MG63 (cell line): ENCODE measurements at regions not wholly inside any gene's neighbourhood (a gene's known extent, or its start where the extent isn't known, plus 50 kb on each side); places are given as distances from the start of the nearest gene placed in this dataset.
A peak's percentile ranks its signal among the peaks of the same experiment; 100 is the strongest.

Source experiments
- DNase-seq: peaks from one replicate; pipeline ENCODE4 v3.0.0-alpha.2; 2020
- H3K27me3 ChIP-seq: fragments of 250-450 bp; sonication (Bioruptor Pico); 2 replicates; pipeline ENCODE4 v1.5.1; 2020; ENCODE audit warnings: mild to moderate bottlenecking, moderate library complexity
- H3K36me3 ChIP-seq: fragments of 250-450 bp; sonication (Bioruptor Pico); 2 replicates; pipeline ENCODE4 v1.5.1; 2020; ENCODE audit warnings: mild to moderate bottlenecking, moderate library complexity
- H3K4me3 ChIP-seq: fragments of 250-450 bp; sonication (Bioruptor Pico); 2 replicates; pipeline ENCODE4 v1.5.1; 2020; ENCODE audit warnings: mild to moderate bottlenecking, moderate library complexity
- H3K9me3 ChIP-seq: fragments of 250-450 bp; sonication (Bioruptor Pico); 2 replicates; pipeline ENCODE4 v1.5.1; 2020; ENCODE audit warnings: mild to moderate bottlenecking, moderate library complexity

GRCh38 chr15:93823971-93824913, 407.1 kb upstream of the MCTP2 start:
- no peaks in the 10 kb centered on the region for H3K27me3 ChIP-seq
- DNase-seq = no peak
- no peak overlapping the region for H3K4me3 ChIP-seq
- no peaks in the 10 kb centered on the region for H3K36me3 ChIP-seq
- H3K9me3 ChIP-seq = no peaks in the 10 kb centered on the region

GRCh38 chr15:93820566-93820965, 410.8 kb upstream of the MCTP2 start:
- no peaks in the 10 kb centered on the region for H3K36me3 ChIP-seq
- no peak overlapping the region for H3K4me3 ChIP-seq
- 0 out of 2 replicates have a peak, but pooled peaks cover 2% of the 10 kb centered on the region for H3K9me3 ChIP-seq
- no peak for DNase-seq
- H3K27me3 ChIP-seq = no peaks in the 10 kb centered on the region

GRCh38 chr15:93819826-93820225, 411.5 kb upstream of the MCTP2 start:
- Histone ChIP-seq H3K9me3 (peaks cover 5% of the 10 kb centered on the region; the same call in 1 of the 2 replicates), H3K36me3 (no peaks in the 10 kb centered on the region), H3K4me3 (no peak overlapping the region), H3K27me3 (no peaks in the 10 kb centered on the region)
- no peak for DNase-seq

GRCh38 chr15:93816815-93817214, 414.5 kb upstream of the MCTP2 start:
- H3K9me3 ChIP-seq = peaks cover 5% of the 10 kb centered on the region; the same call in 1 of the 2 replicates
- H3K27me3 ChIP-seq = no peaks in the 10 kb centered on the region
- no peak for DNase-seq
- no peaks in the 10 kb centered on the region for H3K36me3 ChIP-seq
- H3K4me3 ChIP-seq = no peak overlapping the region

- Histone ChIP-seq H3K36me3 (no peaks in the 10 kb centered on the region), H3K4me3 (no peak overlapping the region), H3K27me3 (peaks cover 2% of the 10 kb centered on the region; the same call in 1 of the 2 replicates), H3K9me3 (peaks cover 5% of the 10 kb centered on the region; the same call in 1 of the 2 replicates)
- no peak for DNase-seq
Measured at GRCh38 chr15:93811305-93811704, 420.1 kb upstream of the MCTP2 start.

- H3K4me3 ChIP-seq = no peak overlapping the region
- H3K9me3 ChIP-seq = no peaks in the 10 kb centered on the region; the same call in 1 of the 2 replicates
- DNase-seq = no peak
- H3K36me3 ChIP-seq = no peaks in the 10 kb centered on the region
- H3K27me3 ChIP-seq = peaks cover 2% of the 10 kb centered on the region; the same call in 1 of the 2 replicates
Measured at GRCh38 chr15:93809516-93809915, 421.8 kb upstream of the MCTP2 start.

- Histone ChIP-seq H3K27me3 (no peaks in the 10 kb centered on the region), H3K36me3 (no peaks in the 10 kb centered on the region), H3K9me3 (no peaks in the 10 kb centered on the region), H3K4me3 (no peak overlapping the region)
- no peak for DNase-seq
Measured at GRCh38 chr15:93803421-93804152, 427.8 kb upstream of the MCTP2 start.

- H3K4me3 ChIP-seq = no peak overlapping the region
- peak; percentile 11 for DNase-seq
- no peaks in the 10 kb centered on the region for H3K36me3 ChIP-seq
- H3K27me3 ChIP-seq = no peaks in the 10 kb centered on the region
- no peaks in the 10 kb centered on the region for H3K9me3 ChIP-seq
Measured at GRCh38 chr15:93801206-93801605, 430.2 kb upstream of the MCTP2 start.

- DNase-seq = no peak
- no peak overlapping the region for H3K4me3 ChIP-seq
- H3K9me3 ChIP-seq = no peaks in the 10 kb centered on the region
- H3K27me3 ChIP-seq = no peaks in the 10 kb centered on the region
- H3K36me3 ChIP-seq = no peaks in the 10 kb centered on the region
Measured at GRCh38 chr15:93800805-93801204, 430.6 kb upstream of the MCTP2 start.

- H3K27me3 ChIP-seq = no peaks in the 10 kb centered on the region
- H3K36me3 ChIP-seq = no peaks in the 10 kb centered on the region
- no peak overlapping the region for H3K4me3 ChIP-seq
- DNase-seq = no peak
- H3K9me3 ChIP-seq = no peaks in the 10 kb centered on the region
Measured at GRCh38 chr15:93789441-93789840, 441.9 kb upstream of the MCTP2 start.

- no peaks in the 10 kb centered on the region for H3K27me3 ChIP-seq
- DNase-seq = no peak
- H3K9me3 ChIP-seq = no peaks in the 10 kb centered on the region
Measured at GRCh38 chr15:93780073-93780472, 451.3 kb upstream of the MCTP2 start.

GRCh38 chr15:93779341-93779740, 452.0 kb upstream of the MCTP2 start:
- Histone ChIP-seq H3K27me3 (no peaks in the 10 kb centered on the region), H3K4me3 (no peak overlapping the region), H3K9me3 (no peaks in the 10 kb centered on the region), H3K36me3 (no peaks in the 10 kb centered on the region)
- no peak for DNase-seq

More at GRCh38 chr15:93780073-93780472, 451.3 kb upstream of the MCTP2 start:
- H3K36me3 ChIP-seq = no peaks in the 10 kb centered on the region
- no peak overlapping the region for H3K4me3 ChIP-seq

- Histone ChIP-seq H3K9me3 (no peaks in the 10 kb centered on the region), H3K4me3 (no peak overlapping the region), H3K36me3 (no peaks in the 10 kb centered on the region), H3K27me3 (no peaks in the 10 kb centered on the region)
- no peak for DNase-seq
Measured at GRCh38 chr15:93771196-93772030, 459.9 kb upstream of the MCTP2 start.

GRCh38 chr15:93770788-93771187, 460.6 kb upstream of the MCTP2 start:
- Histone ChIP-seq H3K36me3 (no peaks in the 10 kb centered on the region), H3K9me3 (no peaks in the 10 kb centered on the region), H3K4me3 (no peak overlapping the region), H3K27me3 (no peaks in the 10 kb centered on the region)
- DNase-seq = no peak

- no peak overlapping the region for H3K4me3 ChIP-seq
- DNase-seq = no peak
Measured at GRCh38 chr15:93762036-93762435, 469.3 kb upstream of the MCTP2 start.

GRCh38 chr15:93759629-93760028, 471.7 kb upstream of the MCTP2 start:
- Histone ChIP-seq H3K27me3 (no peaks in the 10 kb centered on the region), H3K9me3 (no peaks in the 10 kb centered on the region; the same call in 1 of the 2 replicates), H3K4me3 (no peak overlapping the region), H3K36me3 (no peaks in the 10 kb centered on the region)
- no peak for DNase-seq

More at GRCh38 chr15:93762036-93762435, 469.3 kb upstream of the MCTP2 start:
- no peaks in the 10 kb centered on the region for H3K9me3 ChIP-seq
- no peaks in the 10 kb centered on the region for H3K27me3 ChIP-seq
- H3K36me3 ChIP-seq = no peaks in the 10 kb centered on the region
